GM18511 (cell line): ENCODE measurements at regions not wholly inside any gene's neighbourhood (a gene's known extent, or its start where the extent isn't known, plus 50 kb on each side); places are given as distances from the start of the nearest gene placed in this dataset.

ENCODE experiments used
- ATAC-seq: cut with Tn5 transposase; IDR thresholded peaks from one replicate; pipeline ENCODE4 v1.9.1; 2021; ENCODE audit warnings: mild to moderate bottlenecking, moderate library complexity; ENCODE audit not compliant: unreplicated experiment

DNA sequence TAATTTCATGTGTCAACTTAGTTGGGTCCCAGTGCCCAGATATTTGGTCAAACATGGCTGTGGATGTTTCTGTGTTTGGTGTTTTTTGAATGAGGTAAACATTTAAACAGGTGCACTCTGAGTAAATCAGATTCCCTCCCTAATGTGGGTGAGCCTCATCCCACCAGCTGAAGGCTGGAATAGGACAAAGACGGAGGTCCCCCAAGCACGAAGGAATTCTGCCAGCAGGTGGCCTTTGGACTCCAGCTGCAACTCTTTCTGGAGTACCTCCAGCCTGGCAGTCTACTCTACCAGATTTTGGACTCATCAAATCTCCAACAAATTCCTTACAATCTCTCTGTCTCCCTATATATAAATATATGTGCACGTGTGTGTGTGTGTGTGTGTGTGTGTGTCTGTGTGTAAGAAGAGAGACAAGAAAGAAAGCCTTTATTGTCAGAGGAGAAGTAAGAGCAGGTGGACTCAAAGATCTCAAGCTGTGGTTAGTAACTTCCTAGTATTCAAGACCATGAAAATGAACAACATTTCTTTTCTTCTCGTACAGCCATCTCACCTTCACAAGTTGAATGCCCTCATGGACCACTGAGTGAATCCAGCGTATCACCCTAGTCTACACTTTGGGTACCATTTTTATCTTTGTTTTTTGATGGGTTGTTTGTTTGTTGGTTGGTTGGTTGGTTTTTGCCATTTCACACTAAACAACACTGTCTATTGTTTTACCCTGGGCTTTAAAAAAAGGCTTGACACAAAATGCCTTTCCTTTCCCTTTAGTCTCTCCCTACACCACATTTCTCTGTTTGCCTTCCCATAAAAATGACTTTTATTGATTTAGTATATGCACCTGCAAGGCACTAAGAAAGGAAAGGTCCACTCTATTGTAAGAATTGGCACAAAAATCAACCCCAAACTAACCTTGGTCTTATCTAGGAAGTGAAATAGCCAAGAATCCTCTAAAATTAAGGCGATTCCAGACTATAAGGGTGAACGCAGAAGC, 118.7 kb downstream of the TENT4A start:
- no peak for ATAC-seq

DNA sequence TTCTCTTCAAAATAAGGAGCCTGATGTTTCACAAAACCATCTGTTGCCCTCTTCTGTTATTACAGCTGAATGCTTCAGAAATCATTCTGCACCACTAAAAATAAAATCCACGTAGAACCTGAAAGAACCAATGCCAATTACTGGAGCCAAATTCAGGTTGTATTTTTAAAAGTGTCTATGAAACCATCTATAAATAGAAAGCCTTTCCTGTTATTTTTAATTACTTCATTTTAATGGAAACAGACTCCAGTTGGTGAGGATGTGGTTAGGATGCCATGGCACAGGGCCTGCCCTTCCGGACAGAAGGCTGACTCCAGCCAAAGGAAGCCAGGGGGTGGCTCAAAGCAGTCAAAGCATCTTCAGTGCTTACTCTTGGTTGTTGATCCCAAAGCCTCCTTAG, 119.8 kb downstream of the TENT4A start:
- no peak for ATAC-seq

DNA sequence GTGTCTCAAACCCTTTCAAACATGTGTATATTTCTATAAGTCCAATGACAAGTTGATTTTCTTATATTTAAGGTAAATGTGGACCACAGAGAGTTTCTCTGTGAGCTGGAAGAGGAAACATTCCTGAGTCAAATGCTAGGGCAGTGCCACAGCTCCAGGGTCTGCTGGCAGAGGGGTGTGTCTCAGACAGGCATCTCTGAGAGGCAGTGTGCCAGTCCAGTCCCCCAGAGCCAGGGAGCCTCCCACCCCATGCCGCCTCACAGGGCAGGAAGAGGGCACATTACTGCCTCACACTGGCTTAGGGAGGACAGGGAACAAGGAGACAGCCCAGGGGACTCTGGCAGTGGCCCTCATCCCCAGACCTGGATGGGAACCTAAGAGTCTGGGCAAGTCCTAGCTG, 120.2 kb downstream of the TENT4A start:
- ATAC-seq = no peak

DNA sequence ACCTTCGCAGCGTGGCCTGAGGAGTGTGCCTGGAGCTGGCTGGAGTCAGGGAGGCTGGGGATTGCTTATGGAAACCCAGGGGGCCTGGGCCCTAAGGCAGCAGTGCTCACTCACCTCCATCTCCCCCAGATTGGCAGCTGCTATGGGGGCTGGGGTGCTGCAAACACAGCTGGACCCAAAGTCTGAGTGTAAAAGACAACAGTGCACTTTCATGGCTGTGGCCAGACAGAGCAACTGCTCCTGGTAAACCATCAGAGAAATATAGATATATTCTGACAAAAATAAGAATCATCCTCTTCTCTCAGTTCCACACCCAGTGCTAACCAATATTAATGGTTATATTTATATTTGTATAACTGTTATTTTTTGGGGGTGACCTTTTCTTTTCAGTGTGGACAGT, 123.9 kb downstream of the TENT4A start:
- ATAC-seq = no peak

DNA sequence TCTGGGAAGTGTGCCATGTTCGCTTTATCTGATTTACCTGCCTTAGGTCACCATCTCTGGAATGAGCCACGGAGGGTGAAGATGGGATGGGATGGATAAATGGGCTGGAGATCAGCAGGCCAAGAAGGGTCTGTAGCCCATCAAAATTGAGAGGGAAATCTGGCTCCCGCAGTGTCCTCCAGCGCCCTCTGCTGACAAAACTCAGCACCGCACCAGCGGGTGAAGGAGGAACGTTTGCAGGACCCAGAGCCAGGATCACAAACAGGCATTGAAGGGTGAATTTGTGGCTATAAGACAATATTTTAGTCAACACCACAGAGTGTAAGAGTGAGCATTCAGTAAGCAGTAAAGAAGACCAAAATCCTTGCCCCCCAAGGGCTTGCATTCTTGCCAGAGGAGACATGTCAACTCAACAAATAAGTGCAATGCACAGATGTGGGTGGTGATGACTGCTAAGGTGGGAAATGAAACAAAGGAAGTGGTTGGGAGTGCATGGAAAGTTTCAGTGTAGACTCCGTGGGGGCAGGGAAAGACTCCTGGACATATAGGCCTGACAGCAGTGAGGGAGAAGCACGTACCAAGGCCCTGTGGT, 124.4 kb downstream of the TENT4A start:
- no peak for ATAC-seq

DNA sequence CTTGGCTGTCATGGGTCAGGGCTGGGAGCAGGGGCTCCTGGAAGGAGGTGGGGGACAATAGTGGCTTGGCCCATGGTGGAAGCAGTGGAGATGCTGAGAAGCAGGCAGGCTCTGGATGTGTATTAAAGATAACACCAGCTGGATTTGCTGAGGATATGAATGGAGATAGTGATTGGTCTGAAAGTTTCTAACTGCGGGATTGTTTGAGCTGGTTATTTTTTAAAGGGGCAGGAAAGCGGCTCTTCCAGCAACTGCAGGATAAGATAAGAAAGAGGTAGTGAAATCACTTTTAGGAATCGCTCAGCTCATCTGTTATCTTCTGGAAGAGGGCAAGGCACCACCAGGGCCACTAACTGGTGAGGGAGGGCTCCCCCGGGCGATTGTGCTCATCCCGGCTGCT, 125.5 kb downstream of the TENT4A start:
- no peak for ATAC-seq

DNA sequence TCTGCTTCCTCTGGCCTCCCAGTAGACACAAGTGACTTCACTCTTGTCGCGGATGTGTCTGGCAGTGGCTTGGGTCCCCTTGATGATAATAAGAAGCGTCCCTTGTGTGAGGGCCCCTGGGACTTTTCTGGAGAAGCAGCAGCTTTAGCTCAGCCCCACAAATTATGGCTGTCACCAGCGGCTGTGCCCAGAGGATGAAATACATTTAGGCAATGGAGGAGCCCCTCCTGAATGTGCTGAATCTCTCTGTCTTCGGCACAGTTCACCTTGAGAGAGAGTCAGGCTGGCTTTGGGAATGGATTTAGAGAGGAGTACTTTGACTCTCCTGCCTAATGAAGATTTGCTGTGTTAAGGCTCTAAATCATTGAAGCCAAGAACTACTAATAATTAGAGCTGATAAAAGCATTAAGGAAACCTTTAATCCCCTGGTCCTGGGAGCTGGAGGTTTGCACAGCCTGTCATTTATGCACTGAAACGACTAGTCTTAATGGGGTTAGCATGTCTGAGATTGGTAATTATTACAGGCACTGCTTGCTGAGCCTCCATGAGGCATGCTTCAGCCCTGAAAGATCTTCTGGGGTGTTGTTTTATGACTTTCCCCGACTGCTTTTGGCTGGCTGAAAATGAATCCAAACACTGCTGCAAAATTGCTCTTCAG, 127.0 kb downstream of the TENT4A start:
- ATAC-seq = no peak

DNA sequence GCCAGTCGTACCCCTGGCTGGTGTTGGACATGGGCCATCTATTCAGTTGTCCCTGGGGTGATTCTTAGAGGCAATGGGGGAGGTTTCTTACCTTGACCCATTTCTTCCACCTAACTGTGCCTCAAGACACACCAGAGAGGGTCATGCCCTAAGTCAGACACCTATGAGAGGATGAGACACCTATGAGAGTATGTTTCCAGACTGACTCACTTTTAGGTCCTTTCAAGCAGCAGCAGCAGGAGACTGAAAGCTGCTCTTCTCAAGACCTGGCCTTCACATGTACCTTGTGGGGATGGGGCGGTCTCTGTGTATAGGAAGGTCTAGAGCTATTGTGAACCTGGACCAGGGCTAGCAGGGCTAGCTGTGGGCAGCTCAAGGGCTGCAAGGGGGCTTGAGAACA, 130.1 kb downstream of the TENT4A start:
- no peak for ATAC-seq

DNA sequence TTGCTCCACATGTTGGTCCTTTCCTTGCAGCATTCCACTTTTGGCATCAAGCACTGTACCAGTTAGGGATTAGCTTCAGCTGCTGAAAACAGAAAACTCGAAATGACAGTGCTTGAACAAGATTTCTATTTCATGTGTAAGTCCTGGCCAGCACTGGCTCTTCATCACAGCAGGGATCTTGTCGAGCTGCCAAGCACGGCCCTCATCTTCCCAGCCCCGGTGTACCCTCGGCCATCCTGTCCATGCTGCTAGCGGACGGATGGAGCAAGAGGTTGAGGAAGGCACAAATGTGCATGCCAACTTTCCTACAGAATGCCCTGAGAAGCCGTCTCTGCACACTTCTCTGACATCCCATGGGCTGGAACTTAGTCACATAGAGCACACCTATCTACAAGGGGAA, 130.6 kb downstream of the TENT4A start:
- ATAC-seq = no peak

DNA sequence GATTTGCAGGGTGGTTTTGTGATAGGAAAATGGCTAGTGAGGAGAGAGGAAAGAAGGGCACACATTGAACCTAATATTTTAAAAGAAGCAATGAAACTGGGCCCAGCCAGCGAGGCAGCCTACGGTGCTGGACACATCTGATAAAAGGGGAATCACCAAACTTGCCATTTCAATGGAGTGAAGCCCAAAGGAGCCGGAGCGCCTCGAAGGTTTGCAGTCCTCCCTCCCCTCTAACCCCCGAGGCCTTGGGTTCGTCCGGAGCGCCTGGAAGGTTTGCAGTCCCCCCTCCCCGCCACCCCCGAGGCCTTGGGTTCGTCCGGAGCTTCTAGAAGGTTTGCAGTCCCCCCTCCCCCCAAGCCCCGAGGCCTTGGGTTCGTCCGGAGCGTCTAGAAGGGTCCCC, 132.6 kb downstream of the TENT4A start:
- no peak for ATAC-seq

DNA sequence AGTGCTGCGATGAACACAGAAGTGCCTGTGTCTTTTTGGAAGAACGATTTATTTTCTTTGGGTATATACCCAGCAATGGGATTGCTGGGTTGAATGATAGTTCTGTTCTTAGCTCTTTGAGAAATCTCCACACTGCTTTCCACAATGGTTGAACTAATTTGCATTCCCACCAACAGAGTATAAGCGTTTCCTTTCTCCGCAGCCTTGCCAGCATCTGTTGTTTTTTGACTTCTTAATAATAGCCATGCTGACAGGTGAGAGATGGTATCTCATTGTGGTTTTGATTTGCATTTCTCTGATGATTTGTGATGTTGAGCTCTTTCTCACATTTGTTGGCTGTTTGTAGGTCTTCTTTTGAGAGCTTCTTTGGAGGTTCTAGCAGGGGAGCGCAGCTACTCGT, 134.6 kb downstream of the TENT4A start:
- no peak for ATAC-seq

DNA sequence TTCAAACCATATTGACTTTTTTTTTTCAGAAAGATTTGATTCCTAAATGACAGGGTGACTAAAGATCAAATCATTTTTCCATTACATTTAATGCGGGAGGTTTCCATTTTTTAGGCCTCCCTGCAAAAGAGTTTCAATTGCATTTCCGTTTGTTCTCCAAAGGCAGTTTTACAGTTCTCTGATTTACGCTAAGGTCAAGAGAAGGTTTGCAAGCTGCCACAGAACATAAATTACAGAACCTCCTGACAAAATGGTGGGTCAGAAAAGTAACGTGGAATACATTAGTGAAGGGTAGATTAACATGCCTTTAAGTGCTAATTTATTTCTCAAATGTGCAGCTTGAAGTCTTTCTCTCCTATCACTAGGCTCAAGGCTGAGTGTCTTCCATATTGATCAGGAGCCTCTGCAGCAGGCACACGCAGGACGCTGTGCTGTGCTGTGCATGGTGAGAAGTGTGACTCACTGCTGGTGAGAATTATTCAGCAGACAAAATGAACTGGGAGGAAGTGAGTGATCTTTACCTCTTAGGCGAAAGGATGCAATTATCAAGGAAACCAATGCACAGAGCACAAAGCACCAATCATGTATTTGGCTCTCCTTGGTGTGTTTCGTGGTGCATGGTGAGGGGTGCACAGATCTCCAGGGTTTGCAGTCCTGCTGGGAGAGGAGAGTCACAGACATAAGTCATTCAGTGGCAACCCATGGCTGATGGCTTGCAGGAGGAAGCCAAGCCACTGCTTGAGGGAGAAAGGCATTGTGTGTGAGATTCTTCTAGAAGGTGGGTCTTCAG, 136.3 kb downstream of the TENT4A start:
- ATAC-seq = no peak

DNA sequence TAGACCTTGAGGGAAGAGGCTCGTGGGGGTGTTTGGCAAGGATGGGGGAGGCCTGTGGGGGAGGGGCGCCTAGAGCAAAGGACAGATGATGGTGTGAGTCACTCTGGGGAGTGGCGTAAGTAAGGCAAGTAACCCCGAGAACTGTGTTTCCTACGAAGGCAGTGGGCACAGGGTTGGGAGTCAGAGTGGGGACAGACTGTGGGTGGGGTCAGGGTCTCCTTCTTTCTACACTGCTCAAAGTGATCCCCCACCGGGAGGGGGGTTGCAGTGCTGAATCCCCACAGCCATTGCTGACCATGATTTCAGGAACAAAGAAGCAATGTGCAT, 136.8 kb downstream of the TENT4A start:
- ATAC-seq = no peak

DNA sequence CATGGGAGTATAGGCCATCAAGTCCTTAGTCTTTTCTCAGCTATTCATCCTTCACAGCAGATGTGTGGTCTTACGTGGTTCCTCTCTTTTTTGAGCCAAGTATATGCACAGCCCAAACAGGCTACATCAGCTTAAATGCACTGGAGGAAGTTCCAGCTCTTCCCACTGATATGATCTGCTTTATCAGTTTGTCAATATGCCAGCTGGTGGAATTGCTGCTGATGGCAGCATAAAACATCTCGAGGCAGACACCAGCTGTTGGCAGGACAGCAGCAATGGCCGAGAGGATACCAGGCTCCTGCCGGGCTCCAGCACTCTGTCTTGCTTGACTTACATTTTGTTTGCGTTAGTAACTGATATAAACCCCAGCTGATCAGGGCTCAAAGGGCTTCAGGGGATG, 143.4 kb downstream of the TENT4A start:
- ATAC-seq = no peak

DNA sequence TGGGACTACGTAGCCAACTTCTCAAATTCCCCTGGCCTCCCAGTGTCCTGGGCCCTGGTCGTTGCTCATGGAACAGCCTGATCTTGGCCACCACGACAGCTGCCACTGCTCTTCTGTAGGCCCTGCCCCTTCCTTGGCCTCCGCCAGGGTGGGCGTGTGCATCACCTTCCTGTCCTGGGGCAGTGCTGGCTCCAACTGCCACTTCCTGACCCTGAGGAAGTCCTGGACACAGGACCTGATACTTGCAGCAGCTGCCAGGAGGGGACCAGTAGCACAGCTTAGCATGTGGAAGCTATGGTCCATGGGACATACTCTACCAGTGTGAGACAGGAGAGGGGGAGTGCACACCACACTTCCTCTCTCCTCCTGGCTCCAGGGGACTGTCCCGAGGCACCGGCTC, 145.2 kb downstream of the TENT4A start:
- ATAC-seq = no peak

DNA sequence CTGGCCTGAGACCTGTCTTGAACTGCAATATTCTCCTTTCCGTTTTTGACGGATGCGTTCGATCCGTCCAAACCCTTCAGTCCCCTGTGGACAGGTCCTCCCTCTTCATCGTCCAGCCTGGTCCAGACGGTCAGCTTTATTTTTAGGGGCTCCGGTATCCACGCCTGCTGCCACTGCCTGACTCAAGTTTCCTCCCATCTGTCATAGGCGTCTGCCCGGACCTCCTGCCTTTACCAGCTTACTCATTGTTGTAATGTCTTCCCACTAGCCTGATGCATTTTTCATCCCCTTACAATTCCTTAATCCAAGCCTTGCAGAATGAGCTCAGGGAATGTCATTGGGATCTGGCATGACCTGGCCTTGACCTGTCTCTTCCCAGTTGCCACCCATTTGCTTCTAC, 145.8 kb downstream of the TENT4A start:
- no peak for ATAC-seq

DNA sequence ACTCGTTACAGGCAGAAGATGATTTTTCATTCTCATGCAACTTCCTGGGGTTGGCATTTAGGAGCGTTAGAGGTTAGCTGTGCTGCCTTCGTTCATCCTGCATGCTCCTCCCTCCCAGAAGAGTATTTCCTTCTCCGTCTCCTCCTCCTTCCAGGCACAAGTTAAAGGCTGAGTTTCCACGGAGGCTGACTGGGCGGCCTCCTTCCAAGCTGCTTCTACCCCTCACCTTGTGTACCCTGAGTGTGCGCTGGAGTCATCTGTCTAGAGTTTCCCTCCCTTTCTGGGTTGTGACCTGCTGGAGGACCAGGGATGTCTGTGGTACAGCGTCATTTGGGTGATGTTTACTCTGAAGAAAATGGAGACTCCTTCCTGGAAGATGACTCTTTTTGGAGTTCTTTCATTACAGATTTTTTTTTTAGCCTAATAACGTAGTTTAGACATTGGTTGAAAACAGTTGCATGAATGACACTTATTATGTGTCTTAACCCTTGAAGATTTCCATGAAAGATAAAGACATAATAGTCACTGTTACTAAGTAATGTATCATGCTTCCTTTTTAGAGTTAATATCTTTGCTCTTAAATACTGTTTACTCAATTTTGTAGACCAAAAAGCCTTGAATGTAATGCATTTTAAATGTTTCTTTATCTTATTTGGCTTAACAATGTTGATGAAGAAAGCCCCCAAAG, 146.9 kb downstream of the TENT4A start:
- ATAC-seq = no peak

DNA sequence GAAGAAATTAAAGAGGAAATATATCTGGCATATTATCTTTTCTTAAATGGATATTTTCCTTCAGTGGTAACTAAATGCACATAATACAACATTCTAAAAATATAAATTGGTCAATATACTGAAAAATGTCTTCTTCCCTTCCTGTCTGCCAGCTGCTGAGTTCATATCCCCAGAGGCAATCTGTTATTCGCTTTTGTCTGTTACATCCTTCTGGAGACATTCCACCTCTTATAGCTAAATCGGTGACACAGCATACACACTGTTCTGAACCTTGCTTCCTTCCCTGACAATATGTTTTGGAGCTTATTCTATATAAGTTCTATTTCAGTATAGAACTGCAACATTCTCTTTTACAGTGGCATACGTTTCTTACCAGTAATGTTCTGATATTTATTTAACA, 147.8 kb downstream of the TENT4A start:
- ATAC-seq = no peak

DNA sequence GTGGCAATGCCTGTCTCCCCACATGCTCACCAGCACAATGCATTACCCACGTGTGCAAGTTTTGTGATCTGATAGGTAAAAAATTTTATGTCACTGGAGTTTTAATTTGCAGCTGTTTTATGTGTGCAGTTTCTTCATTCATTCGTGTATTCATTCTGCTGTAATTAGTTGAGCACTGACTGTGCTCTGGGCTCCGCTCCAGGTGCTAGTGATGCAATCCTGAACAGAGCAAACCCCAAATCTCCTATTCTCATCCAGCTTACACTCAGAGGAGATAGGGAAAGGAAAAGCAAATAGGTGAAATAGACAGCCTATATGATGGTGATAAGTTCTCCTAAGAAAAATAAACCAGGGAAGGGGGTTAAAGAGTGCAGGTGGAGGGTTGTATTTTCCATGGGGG, 148.4 kb downstream of the TENT4A start:
- ATAC-seq = no peak

DNA sequence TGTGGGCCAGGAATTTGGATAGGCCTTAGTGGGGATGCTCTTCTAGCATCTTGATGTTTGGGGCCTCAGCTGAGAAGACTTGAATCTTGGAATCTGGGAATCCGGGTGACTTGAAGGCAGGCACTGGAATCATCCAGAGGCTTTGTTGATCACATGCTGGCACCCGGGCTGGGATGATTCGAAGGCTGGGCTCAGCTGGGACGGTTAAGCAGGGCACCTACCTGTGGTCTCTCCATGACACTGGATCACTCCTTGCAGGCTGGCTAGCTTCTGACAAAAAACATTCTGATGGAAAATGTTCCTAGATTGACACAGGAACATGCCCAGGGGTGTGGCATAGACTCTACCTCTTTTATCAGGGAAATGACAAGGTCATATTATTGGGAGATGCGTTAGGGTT, 149.1 kb downstream of the TENT4A start:
- no peak for ATAC-seq

DNA sequence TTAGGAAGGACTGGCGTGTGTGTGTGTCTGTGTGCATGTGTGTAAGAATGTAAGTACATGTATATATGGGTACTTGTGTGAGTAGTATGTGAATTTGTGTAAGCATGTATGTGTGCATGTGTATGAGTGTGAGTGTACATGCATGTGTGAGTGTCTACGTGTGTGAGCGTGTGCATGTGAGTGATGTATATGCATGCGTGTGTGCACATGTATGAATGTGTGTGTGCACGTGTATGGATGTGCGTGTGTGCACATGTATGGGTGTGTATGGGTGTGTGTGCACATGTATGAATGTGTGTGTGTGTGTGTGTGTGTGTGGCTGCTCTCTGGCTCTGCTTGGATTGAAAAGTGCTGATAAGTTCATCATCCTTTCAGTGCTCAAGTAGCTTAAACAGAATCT, 154.5 kb downstream of the TENT4A start:
- no peak for ATAC-seq
